ENCODE measurements at regions not wholly inside any gene's neighbourhood (a gene's known extent, or its start where the extent isn't known, plus 50 kb on each side); places are given as distances from the start of the nearest gene placed in this dataset.

DNA sequence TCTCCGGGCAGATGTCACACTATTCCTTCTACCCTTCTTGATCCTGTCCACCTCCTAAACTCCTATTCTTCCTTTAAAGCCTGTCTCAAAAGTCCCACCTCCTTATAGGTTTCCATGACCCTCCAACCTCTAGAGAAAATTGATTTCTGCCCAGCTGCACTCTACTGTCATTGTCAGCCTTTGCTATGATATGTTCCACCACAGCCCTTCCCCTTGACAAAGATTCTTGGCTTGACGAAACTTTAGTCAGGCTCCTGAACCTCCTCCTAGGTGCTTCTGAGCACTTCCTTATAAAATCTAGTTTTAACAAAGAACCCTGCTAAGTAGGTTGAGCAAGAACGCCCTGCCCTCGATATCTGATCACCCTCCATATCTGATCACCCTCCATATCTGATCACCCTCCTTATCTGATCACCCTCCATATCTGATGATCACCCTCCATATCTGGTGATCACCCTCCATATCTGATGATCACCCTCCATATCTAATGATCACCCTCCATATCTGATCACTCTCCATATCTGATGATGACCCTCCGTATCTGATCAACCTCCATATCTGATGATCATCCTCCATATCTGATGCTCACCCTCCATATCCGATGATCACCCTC, 103.2 kb downstream of the RIN2 start:
- TF ChIP-seq, protein P1, sequence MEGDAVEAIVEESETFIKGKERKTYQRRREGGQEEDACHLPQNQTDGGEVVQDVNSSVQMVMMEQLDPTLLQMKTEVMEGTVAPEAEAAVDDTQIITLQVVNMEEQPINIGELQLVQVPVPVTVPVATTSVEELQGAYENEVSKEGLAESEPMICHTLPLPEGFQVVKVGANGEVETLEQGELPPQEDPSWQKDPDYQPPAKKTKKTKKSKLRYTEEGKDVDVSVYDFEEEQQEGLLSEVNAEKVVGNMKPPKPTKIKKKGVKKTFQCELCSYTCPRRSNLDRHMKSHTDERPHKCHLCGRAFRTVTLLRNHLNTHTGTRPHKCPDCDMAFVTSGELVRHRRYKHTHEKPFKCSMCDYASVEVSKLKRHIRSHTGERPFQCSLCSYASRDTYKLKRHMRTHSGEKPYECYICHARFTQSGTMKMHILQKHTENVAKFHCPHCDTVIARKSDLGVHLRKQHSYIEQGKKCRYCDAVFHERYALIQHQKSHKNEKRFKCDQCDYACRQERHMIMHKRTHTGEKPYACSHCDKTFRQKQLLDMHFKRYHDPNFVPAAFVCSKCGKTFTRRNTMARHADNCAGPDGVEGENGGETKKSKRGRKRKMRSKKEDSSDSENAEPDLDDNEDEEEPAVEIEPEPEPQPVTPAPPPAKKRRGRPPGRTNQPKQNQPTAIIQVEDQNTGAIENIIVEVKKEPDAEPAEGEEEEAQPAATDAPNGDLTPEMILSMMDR (conservative IDR thresholded peaks at IDR 0.05): no peak
- TF ChIP-seq EZH2 (IDR thresholded peaks at IDR 0.05; ENCODE audit: low read depth): no peak
